IPS-20b (cell line): ENCODE measurements at regions not wholly inside any gene's neighbourhood (a gene's known extent, or its start where the extent isn't known, plus 50 kb on each side); places are given as distances from the start of the nearest gene placed in this dataset.

ENCODE experiments used
- H3K27ac ChIP-seq: one replicate; pipeline ENCODE4 v1.5.1; 2013; ENCODE audit warnings: low read length
- H3K27me3 ChIP-seq: 2 replicates; pipeline ENCODE4 v1.6.1; 2013; ENCODE audit warnings: mild to moderate bottlenecking, low read length, inconsistent platforms; ENCODE audit not compliant: insufficient read depth
- H3K36me3 ChIP-seq: 2 replicates; pipeline ENCODE4 v1.6.1; 2013; ENCODE audit warnings: low read depth, mild to moderate bottlenecking, inconsistent platforms, low read length, moderate library complexity; ENCODE audit not compliant: insufficient read depth
- H3K4me1 ChIP-seq: 2 replicates; pipeline ENCODE4 v1.6.1; 2013; ENCODE audit warnings: mild to moderate bottlenecking, control low read depth, inconsistent platforms, low read length, moderate library complexity; ENCODE audit not compliant: insufficient read depth
- H3K4me3 ChIP-seq: 2 replicates; pipeline ENCODE4 v1.5.1; 2013; ENCODE audit warnings: mild to moderate bottlenecking, low read length, inconsistent platforms
- H3K9ac ChIP-seq: 2 replicates; pipeline ENCODE4 v1.6.1; 2013; ENCODE audit warnings: low read depth, mild to moderate bottlenecking, inconsistent platforms, low read length, moderate library complexity
- H3K9me3 ChIP-seq: 2 replicates; pipeline ENCODE4 v1.6.1; 2013; ENCODE audit warnings: mild to moderate bottlenecking, low read depth, low read length, inconsistent platforms; ENCODE audit not compliant: insufficient read depth

- no peaks in the 10 kb centered on the region for H3K27me3 ChIP-seq
- no peak overlapping the region for H3K27ac ChIP-seq
- H3K4me3 ChIP-seq = no peak overlapping the region
- no peaks in the 10 kb centered on the region for H3K36me3 ChIP-seq
- H3K4me1 ChIP-seq = no peaks in the 10 kb centered on the region
- H3K9me3 ChIP-seq = no peaks in the 10 kb centered on the region
- no peak overlapping the region for H3K9ac ChIP-seq
Observed at GRCh38 chr4:120177603-120178002, 111.0 kb upstream of the MAD2L1 start.

GRCh38 chr4:120175272-120175671 is 108.6 kb upstream of the MAD2L1 start:
- Histone ChIP-seq H3K27me3 (no peaks in the 10 kb centered on the region), H3K27ac (no peak overlapping the region), H3K9me3 (no peaks in the 10 kb centered on the region), H3K9ac (no peak overlapping the region), H3K4me3 (no peak overlapping the region), H3K36me3 (no peaks in the 10 kb centered on the region), H3K4me1 (no peaks in the 10 kb centered on the region)

- H3K9me3 ChIP-seq = no peaks in the 10 kb centered on the region
- H3K27me3 ChIP-seq = no peaks in the 10 kb centered on the region
- H3K9ac ChIP-seq = no peak overlapping the region
- H3K27ac ChIP-seq = no peak overlapping the region
- H3K4me3 ChIP-seq = no peak overlapping the region
- no peaks in the 10 kb centered on the region for H3K36me3 ChIP-seq
- H3K4me1 ChIP-seq = peaks cover 8% of the 10 kb centered on the region
Observed at GRCh38 chr4:120163895-120164294, 97.2 kb upstream of the MAD2L1 start.

- H3K4me3 ChIP-seq = no peak overlapping the region
- H3K27me3 ChIP-seq = no peaks in the 10 kb centered on the region
- no peak overlapping the region for H3K27ac ChIP-seq
- no peak overlapping the region for H3K9ac ChIP-seq
- peaks cover 10% of the 10 kb centered on the region for H3K4me1 ChIP-seq
- no peaks in the 10 kb centered on the region for H3K9me3 ChIP-seq
- no peaks in the 10 kb centered on the region for H3K36me3 ChIP-seq
Observed at GRCh38 chr4:120158841-120159463, 92.3 kb upstream of the MAD2L1 start.

GRCh38 chr4:120158046-120158445 is 91.4 kb upstream of the MAD2L1 start:
- H3K9ac ChIP-seq = no peak overlapping the region
- H3K36me3 ChIP-seq = no peaks in the 10 kb centered on the region
- peaks cover 10% of the 10 kb centered on the region for H3K4me1 ChIP-seq
- H3K4me3 ChIP-seq = no peak overlapping the region
- no peaks in the 10 kb centered on the region for H3K9me3 ChIP-seq
- no peak overlapping the region for H3K27ac ChIP-seq
- H3K27me3 ChIP-seq = no peaks in the 10 kb centered on the region

GRCh38 chr4:120156120-120156718 is 89.6 kb upstream of the MAD2L1 start:
- Histone ChIP-seq H3K9me3 (no peaks in the 10 kb centered on the region), H3K27ac (no peak overlapping the region), H3K9ac (no peak overlapping the region)

GRCh38 chr4:120155287-120155686 is 88.6 kb upstream of the MAD2L1 start:
- no peaks in the 10 kb centered on the region for H3K36me3 ChIP-seq
- no peaks in the 10 kb centered on the region for H3K9me3 ChIP-seq
- H3K9ac ChIP-seq = no peak overlapping the region
- no peak overlapping the region for H3K27ac ChIP-seq
- H3K4me3 ChIP-seq = no peak overlapping the region
- H3K27me3 ChIP-seq = no peaks in the 10 kb centered on the region
- peaks cover 10% of the 10 kb centered on the region for H3K4me1 ChIP-seq

More at GRCh38 chr4:120156120-120156718, 89.6 kb upstream of the MAD2L1 start:
- H3K4me3 ChIP-seq = no peak overlapping the region
- H3K27me3 ChIP-seq = no peaks in the 10 kb centered on the region
- H3K36me3 ChIP-seq = no peaks in the 10 kb centered on the region
- H3K4me1 ChIP-seq = peaks cover 10% of the 10 kb centered on the region

GRCh38 chr4:120144634-120145033 is 78.0 kb upstream of the MAD2L1 start:
- no peak overlapping the region for H3K9ac ChIP-seq
- no peak overlapping the region for H3K4me3 ChIP-seq
- no peaks in the 10 kb centered on the region for H3K4me1 ChIP-seq
- H3K27ac ChIP-seq = no peak overlapping the region
- H3K9me3 ChIP-seq = no peaks in the 10 kb centered on the region
- H3K36me3 ChIP-seq = no peaks in the 10 kb centered on the region
- H3K27me3 ChIP-seq = no peaks in the 10 kb centered on the region

- Histone ChIP-seq H3K36me3 (no peaks in the 10 kb centered on the region), H3K9me3 (no peaks in the 10 kb centered on the region), H3K27me3 (no peaks in the 10 kb centered on the region), H3K27ac (no peak overlapping the region), H3K4me3 (no peak overlapping the region), H3K9ac (no peak overlapping the region), H3K4me1 (no peaks in the 10 kb centered on the region)
Observed at GRCh38 chr4:120144041-120144440, 77.4 kb upstream of the MAD2L1 start.

GRCh38 chr4:120139392-120139791 is 72.7 kb upstream of the MAD2L1 start:
- no peaks in the 10 kb centered on the region for H3K27me3 ChIP-seq
- H3K27ac ChIP-seq = no peak overlapping the region
- no peaks in the 10 kb centered on the region for H3K36me3 ChIP-seq
- no peak overlapping the region for H3K9ac ChIP-seq
- no peaks in the 10 kb centered on the region; the same call in 1 of the 2 replicates for H3K9me3 ChIP-seq
- H3K4me3 ChIP-seq = no peak overlapping the region
- no peaks in the 10 kb centered on the region for H3K4me1 ChIP-seq

- no peaks in the 10 kb centered on the region for H3K36me3 ChIP-seq
- no peaks in the 10 kb centered on the region for H3K4me1 ChIP-seq
- no peaks in the 10 kb centered on the region; the same call in 1 of the 2 replicates for H3K9me3 ChIP-seq
- H3K27ac ChIP-seq = no peak overlapping the region
- H3K27me3 ChIP-seq = no peaks in the 10 kb centered on the region
- H3K4me3 ChIP-seq = no peak overlapping the region
- no peak overlapping the region for H3K9ac ChIP-seq
Observed at GRCh38 chr4:120132935-120133334, 66.3 kb upstream of the MAD2L1 start.

- Histone ChIP-seq H3K27me3 (no peaks in the 10 kb centered on the region), H3K27ac (no peak overlapping the region), H3K4me3 (no peak overlapping the region), H3K9ac (no peak overlapping the region), H3K9me3 (no peaks in the 10 kb centered on the region), H3K36me3 (no peaks in the 10 kb centered on the region), H3K4me1 (no peaks in the 10 kb centered on the region)
Observed at GRCh38 chr4:120130786-120131185, 64.1 kb upstream of the MAD2L1 start.
